ENCODE measurements at regions not wholly inside any gene's neighbourhood (a gene's known extent, or its start where the extent isn't known, plus 50 kb on each side); places are given as distances from the start of the nearest gene placed in this dataset.

DNA sequence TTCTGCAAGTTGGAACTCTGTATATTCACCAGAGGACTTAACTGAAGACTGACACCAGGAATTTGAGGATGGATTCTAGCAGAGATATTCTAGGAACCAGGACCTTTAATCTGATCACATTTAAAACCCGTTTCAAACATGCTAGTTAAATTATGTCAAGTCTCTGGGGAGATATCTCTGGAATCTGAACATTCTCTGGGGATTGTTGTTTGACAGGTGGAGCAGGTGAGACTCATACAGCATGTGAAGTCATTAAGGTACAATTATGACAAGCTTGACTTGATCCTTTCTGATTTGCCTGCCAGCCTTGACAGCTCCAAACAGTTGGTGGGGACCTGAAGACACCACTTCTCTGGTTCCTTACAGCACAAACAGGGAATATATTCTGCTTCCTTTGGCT is 100.3 kb downstream of the FAT3 start:
- Histone ChIP-seq H3K36me3 (ENCODE audit: control insufficient read depth, insufficient read depth, low read length) (no peaks in the 10 kb centered on the region), H3K4me3 (replicated peaks; ENCODE audit: low read depth, low read length) (no peak overlapping the region), H3K27me3 (replicated peaks; ENCODE audit: control insufficient read depth, insufficient read depth, low read length) (no peaks in the 10 kb centered on the region)
- TF ChIP-seq, protein P1, sequence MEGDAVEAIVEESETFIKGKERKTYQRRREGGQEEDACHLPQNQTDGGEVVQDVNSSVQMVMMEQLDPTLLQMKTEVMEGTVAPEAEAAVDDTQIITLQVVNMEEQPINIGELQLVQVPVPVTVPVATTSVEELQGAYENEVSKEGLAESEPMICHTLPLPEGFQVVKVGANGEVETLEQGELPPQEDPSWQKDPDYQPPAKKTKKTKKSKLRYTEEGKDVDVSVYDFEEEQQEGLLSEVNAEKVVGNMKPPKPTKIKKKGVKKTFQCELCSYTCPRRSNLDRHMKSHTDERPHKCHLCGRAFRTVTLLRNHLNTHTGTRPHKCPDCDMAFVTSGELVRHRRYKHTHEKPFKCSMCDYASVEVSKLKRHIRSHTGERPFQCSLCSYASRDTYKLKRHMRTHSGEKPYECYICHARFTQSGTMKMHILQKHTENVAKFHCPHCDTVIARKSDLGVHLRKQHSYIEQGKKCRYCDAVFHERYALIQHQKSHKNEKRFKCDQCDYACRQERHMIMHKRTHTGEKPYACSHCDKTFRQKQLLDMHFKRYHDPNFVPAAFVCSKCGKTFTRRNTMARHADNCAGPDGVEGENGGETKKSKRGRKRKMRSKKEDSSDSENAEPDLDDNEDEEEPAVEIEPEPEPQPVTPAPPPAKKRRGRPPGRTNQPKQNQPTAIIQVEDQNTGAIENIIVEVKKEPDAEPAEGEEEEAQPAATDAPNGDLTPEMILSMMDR (IDR thresholded peaks at IDR 0.05; ENCODE audit: insufficient read depth, low read length, poor library complexity, severe bottlenecking): no peak
- DNase-seq (ENCODE audit: extremely low read depth, insufficient read length): no peak

DNA sequence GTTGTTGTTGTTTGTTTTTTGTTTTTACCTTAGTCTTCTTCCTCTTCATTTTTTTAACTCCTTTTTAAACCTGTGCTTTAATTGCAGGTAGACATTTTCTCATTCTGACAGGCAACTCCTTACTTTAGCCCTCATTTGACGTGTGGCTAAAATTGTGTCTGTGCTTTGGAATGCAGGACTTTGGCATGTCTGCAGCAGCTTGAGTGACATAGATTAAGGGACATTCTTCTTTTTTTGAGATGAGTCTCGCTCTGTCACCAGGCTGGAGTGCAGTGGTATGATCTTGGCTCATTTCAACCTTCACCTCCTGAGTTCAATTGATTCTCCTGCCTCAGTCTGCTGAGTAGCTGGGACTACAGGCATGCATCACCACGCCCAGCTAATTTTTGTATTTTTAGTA is 100.8 kb downstream of the FAT3 start:
- TF ChIP-seq, protein P1 (IDR thresholded peaks at IDR 0.05; ENCODE audit: insufficient read depth, low read length, poor library complexity, severe bottlenecking): no peak
- no peak for DNase-seq (ENCODE audit: extremely low read depth, insufficient read length)
- Histone ChIP-seq H3K27me3 (replicated peaks; ENCODE audit: control insufficient read depth, insufficient read depth, low read length) (no peaks in the 10 kb centered on the region), H3K4me3 (replicated peaks; ENCODE audit: low read depth, low read length) (no peak overlapping the region), H3K36me3 (ENCODE audit: control insufficient read depth, insufficient read depth, low read length) (no peaks in the 10 kb centered on the region)

DNA sequence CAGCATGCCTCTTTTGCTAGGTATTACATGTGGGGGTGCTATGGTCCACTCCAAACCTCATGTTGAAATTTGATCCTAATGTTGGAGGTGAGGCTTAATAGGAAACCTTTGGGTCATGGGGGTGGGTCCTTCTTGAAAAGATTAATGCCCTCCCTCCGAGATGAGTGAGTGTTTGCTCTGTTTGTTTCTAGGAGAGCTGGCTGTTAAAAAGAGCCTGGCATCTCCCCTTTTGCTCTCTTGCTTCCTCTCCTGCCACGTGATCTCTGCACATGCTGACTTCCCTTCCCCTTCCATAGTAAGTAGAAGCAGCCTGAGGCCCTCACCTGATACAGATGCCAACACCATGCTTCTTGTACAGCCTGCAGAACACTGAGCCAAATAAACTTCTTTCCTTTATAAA is 104.5 kb downstream of the FAT3 start:
- TF ChIP-seq, protein P1 (IDR thresholded peaks at IDR 0.05; ENCODE audit: insufficient read depth, low read length, poor library complexity, severe bottlenecking): no peak

DNA sequence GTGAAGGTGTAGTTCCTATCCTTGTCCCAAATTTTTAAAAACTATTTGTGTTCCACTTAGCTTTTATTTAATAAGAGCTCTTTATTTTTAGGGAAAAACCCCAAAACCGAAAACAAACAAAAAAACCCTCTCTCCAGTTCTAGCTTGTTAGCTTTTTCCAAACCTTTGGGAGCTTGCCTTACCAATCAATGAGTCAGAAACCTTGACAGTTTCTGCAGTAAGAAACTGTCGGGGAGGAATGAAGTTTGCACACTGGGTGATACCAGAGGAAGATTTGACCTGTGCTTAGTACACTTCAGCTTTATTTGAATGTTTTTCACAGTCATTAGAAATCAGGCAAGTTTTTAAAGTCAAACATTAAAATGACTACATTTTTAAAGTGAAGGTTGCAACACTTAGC is 105.0 kb downstream of the FAT3 start:
- no peak overlapping the region for H3K4me3 ChIP-seq (replicated peaks; ENCODE audit: low read depth, low read length)
- no peaks in the 10 kb centered on the region for H3K36me3 ChIP-seq (ENCODE audit: control insufficient read depth, insufficient read depth, low read length)
- DNase-seq (ENCODE audit: extremely low read depth, insufficient read length): no peak
- no peaks in the 10 kb centered on the region for H3K27me3 ChIP-seq (replicated peaks; ENCODE audit: control insufficient read depth, insufficient read depth, low read length)
- TF ChIP-seq, protein P1 (IDR thresholded peaks at IDR 0.05; ENCODE audit: insufficient read depth, low read length, poor library complexity, severe bottlenecking): no peak

More for the DNA sequence above, 104.5 kb downstream of the FAT3 start:
- Histone ChIP-seq H3K4me3 (replicated peaks; ENCODE audit: low read depth, low read length) (no peak overlapping the region), H3K36me3 (ENCODE audit: control insufficient read depth, insufficient read depth, low read length) (no peaks in the 10 kb centered on the region), H3K27me3 (replicated peaks; ENCODE audit: control insufficient read depth, insufficient read depth, low read length) (no peaks in the 10 kb centered on the region)
- no peak for DNase-seq (ENCODE audit: extremely low read depth, insufficient read length)

DNA sequence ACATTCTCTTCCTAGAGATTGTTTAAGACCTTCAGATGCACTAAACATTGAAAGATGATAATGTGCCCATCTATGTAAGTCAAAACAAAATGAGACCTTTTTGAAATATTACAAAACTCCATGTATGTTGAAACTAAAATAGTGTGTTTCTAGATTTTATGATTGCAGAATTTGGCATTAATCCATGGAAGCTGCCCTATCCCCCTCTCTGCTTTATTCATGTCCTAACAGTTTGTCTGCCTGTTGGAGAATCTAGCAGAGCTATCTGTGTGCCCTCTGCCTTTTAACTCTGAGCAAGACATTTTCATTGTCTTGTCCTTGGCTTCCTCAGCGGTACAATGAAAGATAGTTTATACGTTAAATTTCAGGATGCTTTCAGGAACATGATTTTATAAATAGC is 105.5 kb downstream of the FAT3 start:
- TF ChIP-seq, protein P1 (IDR thresholded peaks at IDR 0.05; ENCODE audit: insufficient read depth, low read length, poor library complexity, severe bottlenecking): no peak
- no peaks in the 10 kb centered on the region for H3K27me3 ChIP-seq (replicated peaks; ENCODE audit: control insufficient read depth, insufficient read depth, low read length)
- no peak overlapping the region for H3K4me3 ChIP-seq (replicated peaks; ENCODE audit: low read depth, low read length)
- no peaks in the 10 kb centered on the region for H3K36me3 ChIP-seq (ENCODE audit: control insufficient read depth, insufficient read depth, low read length)
- no peak for DNase-seq (ENCODE audit: extremely low read depth, insufficient read length)

DNA sequence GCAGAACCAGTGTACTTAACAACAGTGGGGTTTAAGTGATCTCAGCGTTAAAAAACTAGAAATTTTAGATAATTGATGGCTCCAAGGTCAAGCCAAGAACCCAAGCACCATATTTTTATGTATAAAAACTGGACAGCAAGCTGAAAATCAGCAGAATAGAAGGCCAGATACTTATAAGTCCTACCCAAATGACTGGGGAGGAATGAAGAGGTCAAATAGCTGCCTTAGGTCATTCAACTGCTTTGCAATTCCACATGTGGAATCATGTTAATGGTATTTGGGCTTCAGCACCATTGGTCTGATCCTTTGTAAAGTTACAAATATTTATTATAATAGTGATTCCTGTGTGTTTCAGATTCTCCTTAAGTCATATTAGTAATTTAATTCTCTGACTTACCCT is 108.4 kb downstream of the FAT3 start:
- DNase-seq (ENCODE audit: extremely low read depth, insufficient read length): no peak
- Histone ChIP-seq H3K27me3 (replicated peaks; ENCODE audit: control insufficient read depth, insufficient read depth, low read length) (no peaks in the 10 kb centered on the region), H3K36me3 (ENCODE audit: control insufficient read depth, insufficient read depth, low read length) (no peaks in the 10 kb centered on the region), H3K4me3 (replicated peaks; ENCODE audit: low read depth, low read length) (no peak overlapping the region)
- TF ChIP-seq, protein P1 (IDR thresholded peaks at IDR 0.05; ENCODE audit: insufficient read depth, low read length, poor library complexity, severe bottlenecking): no peak
